NCI-H524 treated with DMSO at 0.1 percent for 48 hours (cell line): ENCODE measurements at regions not wholly inside any gene's neighbourhood (a gene's known extent, or its start where the extent isn't known, plus 50 kb on each side); places are given as distances from the start of the nearest gene placed in this dataset.

Source experiments
- DNase-seq: peaks from one replicate; lab custom pipeline; 2025; lab: John Stamatoyannopoulos, UW

GRCh38 chr1:90201467-90202358 is 206.8 kb downstream of the ZNF326 start:
- DNase-seq: no peak

- DNase-seq: no peak
Measured at GRCh38 chr1:90200646-90201205, 205.8 kb downstream of the ZNF326 start.

GRCh38 chr1:90198616-90199332 is 203.9 kb downstream of the ZNF326 start:
- no peak for DNase-seq

GRCh38 chr1:90193116-90193515 is 198.2 kb downstream of the ZNF326 start:
- DNase-seq: peak; percentile 8

GRCh38 chr1:90192408-90192807 is 197.5 kb downstream of the ZNF326 start:
- DNase-seq: no peak

GRCh38 chr1:90190523-90190922 is 195.6 kb downstream of the ZNF326 start:
- no peak for DNase-seq

- DNase-seq: no peak
Measured at GRCh38 chr1:90189889-90190288, 195.0 kb downstream of the ZNF326 start.

GRCh38 chr1:90187323-90187585 is 192.3 kb downstream of the ZNF326 start:
- DNase-seq: no peak

- no peak for DNase-seq
Measured at GRCh38 chr1:90186506-90187322, 191.8 kb downstream of the ZNF326 start.

GRCh38 chr1:90176530-90176929 is 181.6 kb downstream of the ZNF326 start:
- no peak for DNase-seq

GRCh38 chr1:90175490-90176167 is 180.7 kb downstream of the ZNF326 start:
- no peak for DNase-seq

GRCh38 chr1:90174246-90174645 is 179.3 kb downstream of the ZNF326 start:
- no peak for DNase-seq

GRCh38 chr1:90162216-90162615 is 167.3 kb downstream of the ZNF326 start:
- DNase-seq: no peak

- no peak for DNase-seq
Measured at GRCh38 chr1:90161625-90162024, 166.7 kb downstream of the ZNF326 start.

- DNase-seq: no peak
Measured at GRCh38 chr1:90155721-90156487, 161.0 kb downstream of the ZNF326 start.

GRCh38 chr1:90154711-90155110 is 159.8 kb downstream of the ZNF326 start:
- DNase-seq: no peak

GRCh38 chr1:90149101-90149500 is 154.2 kb downstream of the ZNF326 start:
- no peak for DNase-seq

- no peak for DNase-seq
Measured at GRCh38 chr1:90147093-90147492, 152.2 kb downstream of the ZNF326 start.

GRCh38 chr1:90144820-90145219 is 149.9 kb downstream of the ZNF326 start:
- no peak for DNase-seq

- DNase-seq: peak; percentile 98
Measured at GRCh38 chr1:90143591-90143990, 148.7 kb downstream of the ZNF326 start.

GRCh38 chr1:90142697-90143096 is 147.8 kb downstream of the ZNF326 start:
- no peak for DNase-seq
